ENCODE measurements at regions not wholly inside any gene's neighbourhood (a gene's known extent, or its start where the extent isn't known, plus 50 kb on each side); places are given as distances from the start of the nearest gene placed in this dataset.
"Not testable (repeated sequence)": the region's sequence is repeated elsewhere in the genome, so short reads cannot be mapped to it uniquely, and the experiment has no call there.

GRCh38 chr10:64159910-64160872 lies 639.0 kb downstream of the REEP3 start:
- Histone ChIP-seq H3K9me3 (ENCODE audit: control insufficient read depth in 1 of 2, low read length in 2 of 2) (no peaks in the 10 kb centered on the region), H3K27ac (ENCODE audit: low read depth, low read length) (no peak overlapping the region), H3K27me3 (ENCODE audit: control insufficient read depth in 1 of 2, insufficient read depth in 2 of 2, low read length in 2 of 2) (no peaks in the 10 kb centered on the region), H3K9ac (ENCODE audit: low read depth in 1 of 2, low read length in 2 of 2) (no peak overlapping the region), H3K4me1 (ENCODE audit: control insufficient read depth in 1 of 2, insufficient read depth in 2 of 2, low read length in 2 of 2) (no peaks in the 10 kb centered on the region), H3K36me3 (ENCODE audit: control insufficient read depth in 1 of 2, insufficient read depth in 2 of 2, low read length in 2 of 2) (no peaks in the 10 kb centered on the region), H3K4me3 (ENCODE audit: low read depth in 1 of 2, low read length in 2 of 2) (no peak overlapping the region)

GRCh38 chr10:64170791-64171190 lies 649.6 kb downstream of the REEP3 start:
- H3K9ac ChIP-seq (ENCODE audit: low read depth in 1 of 2, low read length in 2 of 2), result no peak overlapping the region
- no peaks in the 10 kb centered on the region for H3K4me1 ChIP-seq (ENCODE audit: control insufficient read depth in 1 of 2, insufficient read depth in 2 of 2, low read length in 2 of 2)
- no peak overlapping the region for H3K4me3 ChIP-seq (ENCODE audit: low read depth in 1 of 2, low read length in 2 of 2)
- H3K27ac ChIP-seq (ENCODE audit: low read depth, low read length), result no peak overlapping the region
- no peaks in the 10 kb centered on the region for H3K9me3 ChIP-seq (ENCODE audit: control insufficient read depth in 1 of 2, low read length in 2 of 2)
- no peaks in the 10 kb centered on the region for H3K27me3 ChIP-seq (ENCODE audit: control insufficient read depth in 1 of 2, insufficient read depth in 2 of 2, low read length in 2 of 2)
- H3K36me3 ChIP-seq (ENCODE audit: control insufficient read depth in 1 of 2, insufficient read depth in 2 of 2, low read length in 2 of 2), result no peaks in the 10 kb centered on the region

DNA sequence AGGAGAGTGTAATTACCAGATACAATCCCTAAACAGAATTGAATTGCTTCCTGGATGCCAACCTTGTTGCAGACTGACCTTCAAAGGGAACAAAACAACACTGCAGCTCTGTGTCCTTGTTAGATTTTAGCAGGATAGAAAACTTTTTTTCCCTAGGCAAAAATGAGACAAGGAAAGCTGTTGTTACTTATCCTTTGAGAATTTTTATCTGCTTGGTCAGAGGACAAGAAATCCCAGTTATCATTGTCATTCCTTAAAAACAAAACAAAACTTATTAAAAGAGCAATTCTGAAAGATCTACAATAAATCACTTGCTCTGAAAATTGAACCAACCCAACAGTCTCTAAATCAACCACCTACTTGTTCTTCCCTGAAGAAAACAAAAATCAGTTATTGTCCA lies 652.6 kb downstream of the REEP3 start:
- Histone ChIP-seq H3K9ac (ENCODE audit: low read depth in 1 of 2, low read length in 2 of 2) (no peak overlapping the region), H3K9me3 (ENCODE audit: control insufficient read depth in 1 of 2, low read length in 2 of 2) (no peaks in the 10 kb centered on the region), H3K36me3 (ENCODE audit: control insufficient read depth in 1 of 2, insufficient read depth in 2 of 2, low read length in 2 of 2) (no peaks in the 10 kb centered on the region), H3K4me3 (ENCODE audit: low read depth in 1 of 2, low read length in 2 of 2) (no peak overlapping the region), H3K27me3 (ENCODE audit: control insufficient read depth in 1 of 2, insufficient read depth in 2 of 2, low read length in 2 of 2) (no peaks in the 10 kb centered on the region), H3K4me1 (ENCODE audit: control insufficient read depth in 1 of 2, insufficient read depth in 2 of 2, low read length in 2 of 2) (no peaks in the 10 kb centered on the region), H3K27ac (ENCODE audit: low read depth, low read length) (no peak overlapping the region)

GRCh38 chr10:64174666-64175255 lies 653.6 kb downstream of the REEP3 start:
- Histone ChIP-seq H3K27ac (ENCODE audit: low read depth, low read length) (no peak overlapping the region), H3K36me3 (ENCODE audit: control insufficient read depth in 1 of 2, insufficient read depth in 2 of 2, low read length in 2 of 2) (no peaks in the 10 kb centered on the region), H3K4me3 (ENCODE audit: low read depth in 1 of 2, low read length in 2 of 2) (no peak overlapping the region), H3K9ac (ENCODE audit: low read depth in 1 of 2, low read length in 2 of 2) (no peak overlapping the region), H3K4me1 (ENCODE audit: control insufficient read depth in 1 of 2, insufficient read depth in 2 of 2, low read length in 2 of 2) (no peaks in the 10 kb centered on the region), H3K9me3 (ENCODE audit: control insufficient read depth in 1 of 2, low read length in 2 of 2) (no peaks in the 10 kb centered on the region), H3K27me3 (ENCODE audit: control insufficient read depth in 1 of 2, insufficient read depth in 2 of 2, low read length in 2 of 2) (no peaks in the 10 kb centered on the region)

GRCh38 chr10:64175271-64175962 lies 654.2 kb downstream of the REEP3 start:
- no peak overlapping the region for H3K27ac ChIP-seq (ENCODE audit: low read depth, low read length)
- no peaks in the 10 kb centered on the region for H3K36me3 ChIP-seq (ENCODE audit: control insufficient read depth in 1 of 2, insufficient read depth in 2 of 2, low read length in 2 of 2)
- no peaks in the 10 kb centered on the region for H3K9me3 ChIP-seq (ENCODE audit: control insufficient read depth in 1 of 2, low read length in 2 of 2)
- H3K9ac ChIP-seq (ENCODE audit: low read depth in 1 of 2, low read length in 2 of 2), result no peak overlapping the region
- H3K4me3 ChIP-seq (ENCODE audit: low read depth in 1 of 2, low read length in 2 of 2), result no peak overlapping the region
- no peaks in the 10 kb centered on the region for H3K27me3 ChIP-seq (ENCODE audit: control insufficient read depth in 1 of 2, insufficient read depth in 2 of 2, low read length in 2 of 2)
- H3K4me1 ChIP-seq (ENCODE audit: control insufficient read depth in 1 of 2, insufficient read depth in 2 of 2, low read length in 2 of 2), result no peaks in the 10 kb centered on the region

DNA sequence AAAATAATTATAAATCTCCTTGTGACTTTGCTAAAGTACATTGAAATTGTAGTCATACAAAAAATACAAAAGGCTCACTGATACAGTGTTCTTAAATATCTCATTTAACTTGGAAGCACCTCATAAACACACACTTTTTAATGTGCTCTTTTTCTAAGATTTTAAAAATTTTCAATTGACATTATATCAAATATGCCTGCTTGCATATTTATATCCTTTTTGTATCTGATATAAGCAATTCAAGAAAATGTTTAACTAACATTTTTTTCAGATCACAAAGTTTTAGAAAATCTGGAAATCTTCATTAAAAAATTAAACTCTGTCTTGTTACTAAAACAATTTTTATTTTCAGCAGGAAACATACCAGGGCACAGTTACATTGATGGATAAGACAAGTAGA lies 661.5 kb downstream of the REEP3 start:
- no peak overlapping the region for H3K9ac ChIP-seq (ENCODE audit: low read depth in 1 of 2, low read length in 2 of 2)
- no peaks in the 10 kb centered on the region for H3K9me3 ChIP-seq (ENCODE audit: control insufficient read depth in 1 of 2, low read length in 2 of 2)
- no peak overlapping the region for H3K27ac ChIP-seq (ENCODE audit: low read depth, low read length)
- no peaks in the 10 kb centered on the region for H3K36me3 ChIP-seq (ENCODE audit: control insufficient read depth in 1 of 2, insufficient read depth in 2 of 2, low read length in 2 of 2)
- no peaks in the 10 kb centered on the region for H3K27me3 ChIP-seq (ENCODE audit: control insufficient read depth in 1 of 2, insufficient read depth in 2 of 2, low read length in 2 of 2)
- H3K4me1 ChIP-seq (ENCODE audit: control insufficient read depth in 1 of 2, insufficient read depth in 2 of 2, low read length in 2 of 2), result no peaks in the 10 kb centered on the region
- H3K4me3 ChIP-seq (ENCODE audit: low read depth in 1 of 2, low read length in 2 of 2), result no peak overlapping the region

- Histone ChIP-seq H3K36me3 (ENCODE audit: control insufficient read depth in 1 of 2, insufficient read depth in 2 of 2, low read length in 2 of 2) (no peaks in the 10 kb centered on the region), H3K9ac (ENCODE audit: low read depth in 1 of 2, low read length in 2 of 2) (no peak overlapping the region), H3K4me1 (ENCODE audit: control insufficient read depth in 1 of 2, insufficient read depth in 2 of 2, low read length in 2 of 2) (no peaks in the 10 kb centered on the region), H3K27ac (ENCODE audit: low read depth, low read length) (no peak overlapping the region), H3K9me3 (ENCODE audit: control insufficient read depth in 1 of 2, low read length in 2 of 2) (no peaks in the 10 kb centered on the region), H3K27me3 (ENCODE audit: control insufficient read depth in 1 of 2, insufficient read depth in 2 of 2, low read length in 2 of 2) (no peaks in the 10 kb centered on the region), H3K4me3 (ENCODE audit: low read depth in 1 of 2, low read length in 2 of 2) (no peak overlapping the region)
Observed at GRCh38 chr10:64191286-64191685, 670.1 kb downstream of the REEP3 start.

DNA sequence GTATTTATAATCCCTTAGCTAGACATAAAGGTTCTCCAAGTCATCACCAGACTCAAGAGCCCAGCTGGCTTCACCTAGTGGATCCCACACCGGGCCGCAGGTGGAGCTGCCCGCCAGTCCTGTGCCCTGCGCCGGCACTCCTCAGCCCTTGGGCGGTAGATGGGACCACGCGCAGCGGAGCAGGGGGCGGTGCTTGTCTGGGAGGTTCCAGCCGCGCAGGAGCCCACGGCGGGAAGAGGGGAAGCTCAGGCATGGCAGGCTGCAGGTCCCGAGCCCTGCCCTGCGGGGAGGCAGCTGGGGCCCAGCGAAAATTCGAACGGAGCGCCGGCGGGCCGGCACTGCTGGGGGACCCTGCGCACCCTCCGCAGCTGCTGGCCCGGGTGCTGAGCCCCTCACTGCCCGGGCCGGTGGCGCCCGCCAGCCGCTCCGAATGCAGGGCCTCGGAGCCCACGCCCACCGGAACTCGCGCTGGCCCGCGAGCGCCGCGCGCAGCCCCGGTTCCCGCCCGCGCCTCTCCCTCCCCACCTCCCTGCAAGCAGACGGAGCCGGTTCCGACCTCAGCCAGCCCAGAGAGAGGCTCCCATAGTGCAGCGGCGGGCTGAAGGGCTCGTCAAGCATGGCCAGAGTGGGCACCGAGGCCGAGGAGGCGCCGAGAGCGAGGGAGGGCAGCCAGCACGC lies 675.6 kb downstream of the REEP3 start:
- Histone ChIP-seq H3K27me3 (ENCODE audit: control insufficient read depth in 1 of 2, insufficient read depth in 2 of 2, low read length in 2 of 2) (no peaks in the 10 kb centered on the region), H3K4me3 (ENCODE audit: low read depth in 1 of 2, low read length in 2 of 2) (no peak overlapping the region), H3K9me3 (ENCODE audit: control insufficient read depth in 1 of 2, low read length in 2 of 2) (no peaks in the 10 kb centered on the region), H3K27ac (ENCODE audit: low read depth, low read length) (no peak overlapping the region), H3K4me1 (ENCODE audit: control insufficient read depth in 1 of 2, insufficient read depth in 2 of 2, low read length in 2 of 2) (no peaks in the 10 kb centered on the region), H3K36me3 (ENCODE audit: control insufficient read depth in 1 of 2, insufficient read depth in 2 of 2, low read length in 2 of 2) (no peaks in the 10 kb centered on the region), H3K9ac (ENCODE audit: low read depth in 1 of 2, low read length in 2 of 2) (no peak overlapping the region)

DNA sequence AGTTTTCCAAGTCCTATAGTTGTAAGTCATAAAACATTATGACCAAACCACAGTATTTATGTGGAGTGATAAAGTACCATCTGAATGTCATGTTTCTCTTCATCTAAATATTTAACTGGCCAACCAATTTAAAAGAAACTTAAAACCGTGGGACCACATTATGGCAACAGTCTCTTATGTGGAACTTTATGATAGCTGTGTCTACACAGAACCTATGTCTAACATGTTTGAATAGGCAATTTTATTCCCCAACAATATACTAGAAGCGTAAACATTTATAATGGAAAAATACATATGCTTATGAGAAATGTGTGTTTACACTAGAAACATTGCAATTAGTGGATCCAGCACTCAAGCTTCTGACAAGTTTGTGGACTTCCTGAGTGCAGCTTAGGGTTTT lies 680.7 kb downstream of the REEP3 start:
- no peaks in the 10 kb centered on the region for H3K4me1 ChIP-seq (ENCODE audit: control insufficient read depth in 1 of 2, insufficient read depth in 2 of 2, low read length in 2 of 2)
- no peak overlapping the region for H3K9ac ChIP-seq (ENCODE audit: low read depth in 1 of 2, low read length in 2 of 2)
- no peaks in the 10 kb centered on the region for H3K9me3 ChIP-seq (ENCODE audit: control insufficient read depth in 1 of 2, low read length in 2 of 2)
- H3K36me3 ChIP-seq (ENCODE audit: control insufficient read depth in 1 of 2, insufficient read depth in 2 of 2, low read length in 2 of 2), result no peaks in the 10 kb centered on the region
- no peaks in the 10 kb centered on the region for H3K27me3 ChIP-seq (ENCODE audit: control insufficient read depth in 1 of 2, insufficient read depth in 2 of 2, low read length in 2 of 2)
- no peak overlapping the region for H3K4me3 ChIP-seq (ENCODE audit: low read depth in 1 of 2, low read length in 2 of 2)
- H3K27ac ChIP-seq (ENCODE audit: low read depth, low read length), result no peak overlapping the region

- H3K27me3 ChIP-seq (ENCODE audit: control insufficient read depth in 1 of 2, insufficient read depth in 2 of 2, low read length in 2 of 2); H3K9ac ChIP-seq (ENCODE audit: low read depth in 1 of 2, low read length in 2 of 2); H3K36me3 ChIP-seq (ENCODE audit: control insufficient read depth in 1 of 2, insufficient read depth in 2 of 2, low read length in 2 of 2): not testable (repeated sequence)
Observed at GRCh38 chr10:64204504-64204903, 683.3 kb downstream of the REEP3 start.

More at GRCh38 chr10:64204504-64204903, 683.3 kb downstream of the REEP3 start:
- H3K4me3 ChIP-seq (ENCODE audit: low read depth in 1 of 2, low read length in 2 of 2); H3K4me1 ChIP-seq (ENCODE audit: control insufficient read depth in 1 of 2, insufficient read depth in 2 of 2, low read length in 2 of 2); H3K27ac ChIP-seq (ENCODE audit: low read depth, low read length); H3K9me3 ChIP-seq (ENCODE audit: control insufficient read depth in 1 of 2, low read length in 2 of 2): not testable (repeated sequence)
